Vagina (tissue), 2 donors: ENCODE measurements at regions not wholly inside any gene's neighbourhood (a gene's known extent, or its start where the extent isn't known, plus 50 kb on each side); places are given as distances from the start of the nearest gene placed in this dataset.
"Not testable (repeated sequence)": the region's sequence is repeated elsewhere in the genome, so short reads cannot be mapped to it uniquely, and the experiment has no call there.

ENCODE experiments used
- DNase-seq, 2 donors: peaks; one replicate each; pipeline ENCODE4 v3.0.0-alpha.2; 2017; ENCODE audit errors: extremely low spot score in 2 of 2
- H3K27ac ChIP-seq: fragments of 200-600 bp; sonication (generic); one replicate; pipeline ENCODE4 v1.5.1; 2019
- H3K27me3 ChIP-seq: fragments of 200-600 bp; sonication (generic); one replicate; pipeline ENCODE4 v1.5.1; 2019
- H3K36me3 ChIP-seq, 2 donors: fragments of 200-600 bp; sonication (generic); one replicate each; pipeline ENCODE4 v1.5.1; 2017 to 2019
- H3K4me1 ChIP-seq: fragments of 200-600 bp; sonication (generic); one replicate; pipeline ENCODE4 v1.5.1; 2019
- H3K4me3 ChIP-seq, 2 donors: fragments of 200-600 bp; sonication (generic); 1 replicate in 1 of 2; 2 replicates in 1 of 2; pipeline ENCODE4 v1.5.1; 2016 to 2019
- H3K9me3 ChIP-seq: fragments of 200-600 bp; sonication (generic); one replicate; pipeline ENCODE4 v1.5.1; 2019
- CTCF ChIP-seq, 3 experiments: fragments of 450-650 bp in 2 of 3; fragments of 200-600 bp in 1 of 3; sonication (generic) in 1 of 3; IDR thresholded peaks; one replicate each; pipeline ENCODE4 v1.5.1; 2017 to 2019; ENCODE audit warnings: antibody characterized with exemption in 3 of 3, mild to moderate bottlenecking in 2 of 3, moderate library complexity in 2 of 3
- POLR2A ChIP-seq, 2 donors: fragments of 450-650 bp; IDR thresholded peaks; one replicate each; pipeline ENCODE4 v1.6.1; 2017; ENCODE audit warnings: antibody characterized with exemption in 2 of 2, mild to moderate bottlenecking in 2 of 2, moderate library complexity in 2 of 2
- POLR2AphosphoS5 ChIP-seq, 2 donors: sonication (generic); formaldehyde crosslinking; IDR thresholded peaks; one replicate each; pipeline ENCODE4 v1.9.0; 2017; ENCODE audit warnings: antibody characterized with exemption in 2 of 2, mild to moderate bottlenecking in 2 of 2, low read depth in 1 of 2; ENCODE audit not compliant: insufficient read depth in 1 of 2
- intact Hi-C: fragments of 100-400 bp; cut with DNase I; formaldehyde crosslinking; loops from one replicate; pipeline ENCODE4 v1.15.1; 2023

GRCh38 chr6:98056955-98057354 lies 773.9 kb upstream of the MMS22L start:
- Histone ChIP-seq H3K9me3 (no peaks in the 10 kb centered on the region), H3K36me3 (no peaks in the 10 kb centered on the region), H3K27me3 (no peaks in the 10 kb centered on the region), H3K4me3 (no peak overlapping the region), H3K27ac (no peak overlapping the region), H3K4me1 (no peaks in the 10 kb centered on the region)
- TF ChIP-seq POLR2AphosphoS5 (IDR thresholded peaks at IDR 0.05; ENCODE audit: insufficient read depth in 1 of 2, low read depth in 1 of 2) (no peak), POLR2A (IDR thresholded peaks at IDR 0.05) (no peak), CTCF (IDR thresholded peaks at IDR 0.05) (no peak)
- no peak for DNase-seq
- intact Hi-C loops = no loop called here

DNA sequence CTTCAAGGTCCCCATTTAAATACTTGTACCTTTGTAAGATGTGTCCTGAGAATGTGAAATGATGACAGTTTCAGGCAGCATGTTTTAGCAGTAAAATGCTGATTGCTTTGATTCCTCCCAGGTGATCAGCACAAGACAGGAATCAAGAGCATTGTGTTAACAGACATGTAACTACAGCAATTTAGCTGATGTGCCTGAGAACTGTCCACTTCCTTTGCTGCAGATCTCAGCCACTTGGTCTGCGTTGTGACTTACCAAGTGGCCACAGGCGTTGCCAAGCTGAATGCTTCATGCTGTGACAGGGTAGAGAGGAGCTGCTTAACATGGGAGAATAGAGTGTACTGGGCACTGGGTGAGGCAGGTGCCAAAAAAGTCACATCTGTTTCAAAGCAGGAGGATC lies 767.0 kb upstream of the POU3F2 start:
- no peaks in the 10 kb centered on the region for H3K4me1 ChIP-seq
- no peaks in the 10 kb centered on the region for H3K36me3 ChIP-seq
- no peak overlapping the region for H3K4me3 ChIP-seq
- intact Hi-C loops = no loop called here
- no peaks in the 10 kb centered on the region for H3K27me3 ChIP-seq
- no peaks in the 10 kb centered on the region for H3K9me3 ChIP-seq
- no peak overlapping the region for H3K27ac ChIP-seq
- DNase-seq = no peak
- TF ChIP-seq POLR2AphosphoS5 (IDR thresholded peaks at IDR 0.05; ENCODE audit: insufficient read depth in 1 of 2, low read depth in 1 of 2) (no peak), CTCF (IDR thresholded peaks at IDR 0.05) (no peak), POLR2A (IDR thresholded peaks at IDR 0.05) (no peak)

GRCh38 chr6:98088537-98088936 lies 745.8 kb upstream of the POU3F2 start:
- H3K27me3 ChIP-seq, H3K4me1 ChIP-seq, intact Hi-C loops, H3K27ac ChIP-seq, H3K36me3 ChIP-seq, H3K4me3 ChIP-seq, DNase-seq, H3K9me3 ChIP-seq: not testable (repeated sequence)

DNA sequence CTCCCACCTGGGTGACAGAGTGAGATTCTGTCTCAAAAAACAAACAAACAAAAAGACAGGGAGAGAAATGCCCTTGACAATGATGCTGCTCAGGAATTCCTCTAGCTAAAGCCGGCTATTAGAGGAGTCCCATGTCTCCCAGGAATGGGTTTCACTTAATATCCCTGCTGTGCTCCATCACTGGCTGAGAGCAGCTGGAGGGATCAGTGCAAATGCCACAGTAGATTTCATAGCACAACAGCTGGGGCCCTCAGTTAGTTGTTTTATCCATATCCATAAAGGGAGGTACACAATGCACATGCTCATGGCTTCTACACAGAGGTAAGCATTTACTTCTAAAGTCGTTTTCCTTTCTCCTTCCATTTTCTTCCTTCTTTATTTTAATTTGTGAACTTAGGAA lies 742.0 kb upstream of the POU3F2 start:
- no peak overlapping the region for H3K4me3 ChIP-seq
- no peaks in the 10 kb centered on the region for H3K4me1 ChIP-seq
- no peak for DNase-seq
- no peak overlapping the region for H3K27ac ChIP-seq
- TF ChIP-seq POLR2A (IDR thresholded peaks at IDR 0.05) (no peak), CTCF (IDR thresholded peaks at IDR 0.05) (no peak), POLR2AphosphoS5 (IDR thresholded peaks at IDR 0.05; ENCODE audit: insufficient read depth in 1 of 2, low read depth in 1 of 2) (no peak)
- no peaks in the 10 kb centered on the region for H3K36me3 ChIP-seq
- no peaks in the 10 kb centered on the region for H3K9me3 ChIP-seq
- intact Hi-C loops = no loop called here
- H3K27me3 ChIP-seq = no peaks in the 10 kb centered on the region

DNA sequence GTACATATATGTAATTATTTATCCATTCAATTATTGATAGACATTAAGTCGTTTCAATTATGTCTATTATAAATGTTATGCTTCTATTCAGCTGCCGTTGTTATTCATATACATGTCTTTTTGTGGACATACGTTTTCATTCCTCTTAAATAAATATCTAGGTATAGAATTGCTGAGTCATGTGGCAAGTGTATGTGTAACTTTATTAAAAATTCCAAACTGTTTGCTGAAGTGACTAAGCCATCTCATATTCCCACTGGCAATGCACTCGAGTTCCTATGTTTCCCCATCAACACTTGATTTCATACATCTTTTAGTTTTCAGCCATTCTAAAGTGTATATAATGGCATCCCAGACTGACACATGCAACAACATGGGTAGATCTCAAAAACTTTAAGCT lies 739.7 kb upstream of the POU3F2 start:
- no peaks in the 10 kb centered on the region for H3K9me3 ChIP-seq
- no peak overlapping the region for H3K4me3 ChIP-seq
- TF ChIP-seq POLR2AphosphoS5 (IDR thresholded peaks at IDR 0.05; ENCODE audit: insufficient read depth in 1 of 2, low read depth in 1 of 2) (no peak), POLR2A (IDR thresholded peaks at IDR 0.05) (no peak), CTCF (IDR thresholded peaks at IDR 0.05) (no peak)
- no peaks in the 10 kb centered on the region for H3K4me1 ChIP-seq
- no peaks in the 10 kb centered on the region for H3K27me3 ChIP-seq
- no peaks in the 10 kb centered on the region for H3K36me3 ChIP-seq
- intact Hi-C loops = no loop called here
- no peak overlapping the region for H3K27ac ChIP-seq
- DNase-seq = no peak

- DNase-seq = no peak
- Histone ChIP-seq H3K4me3 (no peak overlapping the region), H3K27me3 (no peaks in the 10 kb centered on the region), H3K9me3 (no peaks in the 10 kb centered on the region), H3K36me3 (no peaks in the 10 kb centered on the region), H3K27ac (no peak overlapping the region), H3K4me1 (no peaks in the 10 kb centered on the region)
- intact Hi-C loops = no loop called here
- TF ChIP-seq CTCF (IDR thresholded peaks at IDR 0.05) = no peak
- no peak for TF ChIP-seq POLR2AphosphoS5 (IDR thresholded peaks at IDR 0.05; ENCODE audit: insufficient read depth in 1 of 2, low read depth in 1 of 2)
- TF ChIP-seq POLR2A (IDR thresholded peaks at IDR 0.05) = no peak
These were observed 726.6 kb upstream of the POU3F2 start for GRCh38 chr6:98107801-98108200.
